Activated CD8-positive, alpha-beta T cell treated with anti-CD3 and anti-CD28 coated beads for 36 hours (primary cell): ENCODE measurements at regions not wholly inside any gene's neighbourhood (a gene's known extent, or its start where the extent isn't known, plus 50 kb on each side); places are given as distances from the start of the nearest gene placed in this dataset.

Source experiments
- ATAC-seq: fragments of 200-7000 bp; cut with Tn5 transposase; one replicate; pipeline ENCODE4 v1.10.0; 2021; ENCODE audit warnings: mild to moderate bottlenecking, moderate library complexity
- CTCF ChIA-PET: fragments of 350-600 bp; sonication (Branson Sonifier 250); formaldehyde crosslinking; loops from one replicate; lab custom pipeline; 2021; ENCODE audit warnings: antibody characterized with exemption; lab: Charles Lee
- POLR2A ChIA-PET: fragments of 350-600 bp; sonication (Branson Sonifier 250); formaldehyde crosslinking; loops from one replicate; lab custom pipeline; 2021; ENCODE audit warnings: antibody characterized with exemption; lab: Charles Lee
- DNase-seq: peaks from one replicate; pipeline ENCODE4 v3.0.0-alpha.2; 2020
- H3K27ac Mint-ChIP-seq: one replicate; pipeline ENCODE4 v1.8.0; 2021; ENCODE audit warnings: mild to moderate bottlenecking, mixed read lengths
- H3K27me3 Mint-ChIP-seq: one replicate; pipeline ENCODE4 v1.8.0; 2021; ENCODE audit warnings: mixed read lengths
- H3K36me3 Mint-ChIP-seq: one replicate; pipeline ENCODE4 v1.8.0; 2021; ENCODE audit warnings: low read depth, mixed read lengths
- H3K4me1 Mint-ChIP-seq: one replicate; pipeline ENCODE4 v1.8.0; 2021; ENCODE audit warnings: low read depth, mixed read lengths
- H3K4me3 Mint-ChIP-seq: one replicate; pipeline ENCODE4 v1.8.0; 2021; ENCODE audit warnings: mild to moderate bottlenecking, moderate library complexity, mixed read lengths
- H3K9me3 Mint-ChIP-seq: one replicate; pipeline ENCODE4 v1.8.0; 2021; ENCODE audit warnings: mixed read lengths
- CTCF ChIP-seq: fragments of 200-600 bp; IDR thresholded peaks from one replicate; pipeline ENCODE4 v1.8.0; 2022; ENCODE audit warnings: antibody characterized with exemption, mild to moderate bottlenecking
- intact Hi-C: fragments of 100-400 bp; cut with micrococcal nuclease; formaldehyde crosslinking; loops from one replicate; pipeline ENCODE4 v1.10.0; 2022

GRCh38 chr4:32334759-32335158, 1614.6 kb downstream of the PCDH7 start:
- H3K27me3 Mint-ChIP-seq: no peaks in the 10 kb centered on the region
- no peak for TF ChIP-seq CTCF
- no peak overlapping the region for H3K27ac Mint-ChIP-seq
- ChIA-PET POLR2A (no interaction called here), CTCF (no interaction called here)
- intact Hi-C loops: no loop called here
- H3K4me3 Mint-ChIP-seq: no peak overlapping the region
- H3K4me1 Mint-ChIP-seq: no peaks in the 10 kb centered on the region
- peaks cover 10% of the 10 kb centered on the region for H3K9me3 Mint-ChIP-seq
- no peaks in the 10 kb centered on the region for H3K36me3 Mint-ChIP-seq
- DNase-seq (no peak), ATAC-seq (no peak)

GRCh38 chr4:32337403-32337802, 1617.2 kb downstream of the PCDH7 start:
- POLR2A ChIA-PET: no interaction called here
- DNase-seq: no peak
- ATAC-seq: no peak
- Mint-ChIP-seq H3K27me3 (no peaks in the 10 kb centered on the region), H3K4me1 (no peaks in the 10 kb centered on the region), H3K36me3 (no peaks in the 10 kb centered on the region), H3K4me3 (no peak overlapping the region), H3K27ac (no peak overlapping the region), H3K9me3 (peaks cover 8% of the 10 kb centered on the region)
- intact Hi-C loops: no loop called here
- TF ChIP-seq CTCF: no peak
- CTCF ChIA-PET: no interaction called here

GRCh38 chr4:32340591-32340990, 1620.4 kb downstream of the PCDH7 start:
- no peaks in the 10 kb centered on the region for H3K36me3 Mint-ChIP-seq
- H3K27me3 Mint-ChIP-seq: no peaks in the 10 kb centered on the region
- H3K4me3 Mint-ChIP-seq: no peak overlapping the region
- no peak for ATAC-seq
- peaks cover 5% of the 10 kb centered on the region for H3K9me3 Mint-ChIP-seq
- TF ChIP-seq CTCF: no peak
- H3K27ac Mint-ChIP-seq: no peak overlapping the region
- intact Hi-C loops: no loop called here
- DNase-seq: no peak
- POLR2A ChIA-PET: no interaction called here
- CTCF ChIA-PET: no interaction called here
- H3K4me1 Mint-ChIP-seq: no peaks in the 10 kb centered on the region

- Mint-ChIP-seq H3K9me3 (peaks cover 5% of the 10 kb centered on the region), H3K27ac (no peak overlapping the region), H3K4me3 (no peak overlapping the region), H3K36me3 (no peaks in the 10 kb centered on the region), H3K27me3 (no peaks in the 10 kb centered on the region), H3K4me1 (no peaks in the 10 kb centered on the region)
- POLR2A ChIA-PET: no interaction called here
- intact Hi-C loops: no loop called here
- DNase-seq: no peak
- CTCF ChIA-PET: no interaction called here
- TF ChIP-seq CTCF: no peak
- no peak for ATAC-seq
Measured at GRCh38 chr4:32341342-32341741, 1621.2 kb downstream of the PCDH7 start.

- Mint-ChIP-seq H3K9me3 (peaks cover 8% of the 10 kb centered on the region), H3K27ac (no peak overlapping the region), H3K4me3 (no peak overlapping the region), H3K4me1 (no peaks in the 10 kb centered on the region), H3K36me3 (no peaks in the 10 kb centered on the region), H3K27me3 (no peaks in the 10 kb centered on the region)
- CTCF ChIA-PET: no interaction called here
- no peak for ATAC-seq
- no peak for TF ChIP-seq CTCF
- DNase-seq: no peak
- intact Hi-C loops: no loop called here
- POLR2A ChIA-PET: no interaction called here
Measured at GRCh38 chr4:32342054-32342453, 1621.9 kb downstream of the PCDH7 start.
